ENCODE measurements at regions not wholly inside any gene's neighbourhood (a gene's known extent, or its start where the extent isn't known, plus 50 kb on each side); places are given as distances from the start of the nearest gene placed in this dataset.
"Not testable (repeated sequence)": the region's sequence is repeated elsewhere in the genome, so short reads cannot be mapped to it uniquely, and the experiment has no call there.

DNA sequence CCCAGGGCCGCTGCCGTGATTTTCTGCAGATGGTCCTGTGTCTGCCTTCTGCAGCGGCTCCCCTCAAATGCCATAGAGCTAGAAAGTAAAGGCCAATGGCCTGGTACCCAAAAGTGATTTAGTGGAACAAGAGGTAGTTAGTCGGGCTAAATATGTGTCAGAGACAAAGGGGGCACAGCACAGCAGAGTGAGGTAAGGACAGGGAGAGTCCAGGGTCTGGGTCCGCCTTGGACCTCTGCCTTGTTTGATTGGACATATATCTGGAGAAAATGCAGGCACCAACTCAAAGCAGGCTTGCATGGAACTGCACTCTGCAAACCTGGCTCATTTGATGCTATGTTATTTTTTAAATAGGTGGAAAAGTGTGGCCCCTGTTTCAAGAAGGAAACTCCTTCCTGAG, 249.6 kb upstream of the B3GAT1 start:
- DNase-seq = no peak

DNA sequence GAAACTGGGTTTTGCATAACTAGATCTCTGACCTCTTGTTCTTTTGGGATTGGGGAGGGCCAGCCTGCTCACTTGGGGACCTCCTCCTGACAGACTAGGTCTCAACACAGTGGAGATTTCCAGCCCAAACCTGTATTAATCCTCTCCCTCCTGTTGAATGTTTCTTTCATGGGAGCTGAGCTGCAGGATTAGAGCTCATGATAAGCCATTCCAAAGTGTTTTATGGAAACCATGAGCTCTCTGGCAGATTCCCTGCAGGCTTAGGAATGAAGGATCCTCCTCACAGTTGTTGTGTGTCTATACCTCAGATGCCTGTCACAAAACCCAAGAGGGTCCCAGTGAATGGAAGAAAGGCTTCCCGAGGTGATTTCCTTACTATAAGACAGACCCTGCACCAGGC, 248.4 kb upstream of the B3GAT1 start:
- DNase-seq = no peak

GRCh38 chr11:134659882-134660281, 247.8 kb upstream of the B3GAT1 start:
- DNase-seq = no peak

- DNase-seq = no peak
Observed at GRCh38 chr11:134658481-134659225, 246.6 kb upstream of the B3GAT1 start.

GRCh38 chr11:134657631-134658030, 245.6 kb upstream of the B3GAT1 start:
- no peak for DNase-seq

DNA sequence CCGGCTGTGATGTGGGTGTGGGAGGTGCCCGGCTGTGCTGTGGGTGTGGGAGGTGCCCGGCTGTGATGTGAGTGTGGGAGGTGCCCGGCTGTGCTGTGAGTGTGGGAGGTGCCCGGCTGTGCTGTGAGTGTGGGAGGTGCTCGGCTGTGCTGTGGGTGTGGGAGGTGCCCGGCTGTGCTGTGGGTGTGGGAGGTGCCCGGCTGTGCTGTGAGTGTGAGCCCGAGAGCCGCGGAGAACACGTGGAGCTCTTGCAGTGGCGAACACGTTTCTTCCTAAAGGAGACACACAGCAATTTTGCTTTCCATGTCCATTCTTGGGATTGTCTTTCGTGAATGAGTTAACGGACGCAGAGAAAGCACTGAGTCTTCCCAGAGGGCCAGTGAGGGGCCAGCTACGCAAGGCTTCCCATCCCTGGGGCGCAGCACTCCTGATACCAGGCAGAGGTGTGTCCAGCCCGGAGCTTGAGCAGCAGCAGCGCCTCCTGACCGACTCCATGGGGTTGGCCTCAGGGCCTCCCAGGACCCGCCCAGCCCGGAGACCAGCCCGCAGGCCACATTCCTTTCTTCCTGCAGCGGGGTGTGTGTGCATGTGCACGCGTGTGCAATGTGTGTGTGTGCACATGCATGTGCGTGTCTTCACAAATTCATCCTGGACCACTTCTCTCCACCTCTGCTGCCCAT, 245.0 kb upstream of the B3GAT1 start:
- no peak for DNase-seq

- DNase-seq = not testable (repeated sequence)
Observed at GRCh38 chr11:134656086-134656840, 244.2 kb upstream of the B3GAT1 start.

DNA sequence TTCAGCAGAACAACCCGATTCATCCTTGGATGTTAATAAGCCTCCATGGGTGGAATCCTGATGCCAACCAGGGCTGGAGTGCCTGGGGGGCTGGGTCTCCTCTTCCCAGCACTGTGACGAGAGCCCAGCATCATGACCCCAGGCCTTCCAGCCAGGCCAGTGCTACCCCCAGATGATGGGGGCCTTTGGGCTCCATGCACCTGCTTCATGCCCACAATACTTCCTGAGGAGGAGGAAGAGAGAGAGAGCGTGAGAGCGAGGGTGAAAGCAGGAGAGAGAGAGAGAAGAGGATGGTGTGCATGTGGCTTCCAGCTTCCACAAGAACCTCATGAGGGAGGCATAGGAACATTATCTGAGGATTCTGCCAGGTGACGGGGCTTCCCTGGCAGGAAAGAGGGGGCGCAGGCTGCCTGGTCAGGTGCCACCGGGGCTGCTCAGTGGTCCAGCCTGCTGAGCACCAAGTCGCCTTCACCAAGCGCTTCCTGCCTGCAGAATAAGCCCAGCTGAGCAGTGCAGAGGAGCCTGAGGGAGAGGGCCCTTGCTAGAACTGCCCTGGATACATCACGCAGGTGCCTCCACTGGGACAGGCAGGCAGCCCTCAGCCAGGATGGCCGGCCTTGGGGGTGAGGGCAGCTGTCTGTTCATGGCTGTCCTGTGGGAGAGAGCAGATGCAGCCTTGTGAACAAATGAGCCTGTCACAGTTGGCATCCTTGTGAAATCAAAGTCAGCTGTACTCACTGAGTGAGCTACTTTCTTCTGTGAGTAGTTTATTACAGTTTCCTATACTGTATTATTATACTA, 243.3 kb upstream of the B3GAT1 start:
- no peak for DNase-seq

- DNase-seq = no peak
Observed at GRCh38 chr11:134654161-134654915, 242.3 kb upstream of the B3GAT1 start.

- DNase-seq = no peak
Observed at GRCh38 chr11:134652586-134653255, 240.7 kb upstream of the B3GAT1 start.

DNA sequence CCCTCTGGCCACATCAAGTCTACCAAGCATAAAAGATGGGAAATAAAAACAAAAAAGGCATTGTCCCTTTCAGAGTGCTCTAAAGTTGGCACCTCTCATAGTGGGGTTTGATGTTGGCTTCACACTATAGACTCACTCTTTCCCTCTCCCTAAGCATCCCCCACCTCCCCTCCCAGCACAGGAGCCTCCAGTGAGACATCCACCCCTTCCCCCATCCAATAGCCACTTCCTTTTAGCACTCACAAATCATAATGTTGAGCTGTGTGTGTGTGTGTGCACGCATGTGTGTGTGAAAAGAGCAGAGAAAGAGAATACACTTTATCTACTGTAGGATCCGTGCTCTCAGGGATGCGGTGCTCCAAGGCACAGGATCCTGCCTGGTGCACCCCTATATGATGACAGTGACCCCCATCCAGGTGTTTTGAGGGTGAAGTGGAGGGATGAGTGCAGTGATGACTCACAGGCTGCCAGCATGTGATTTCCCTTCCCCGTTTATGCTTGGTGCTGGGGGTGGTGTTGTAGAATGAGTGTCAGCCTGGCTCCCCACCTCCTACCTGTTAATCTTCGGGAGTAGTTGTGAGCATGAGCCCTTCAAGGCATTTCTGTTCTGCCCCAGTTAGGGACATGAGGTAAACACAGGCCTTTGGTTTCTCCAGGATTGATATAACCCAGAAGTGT, 235.2 kb upstream of the B3GAT1 start:
- no peak for DNase-seq

DNA sequence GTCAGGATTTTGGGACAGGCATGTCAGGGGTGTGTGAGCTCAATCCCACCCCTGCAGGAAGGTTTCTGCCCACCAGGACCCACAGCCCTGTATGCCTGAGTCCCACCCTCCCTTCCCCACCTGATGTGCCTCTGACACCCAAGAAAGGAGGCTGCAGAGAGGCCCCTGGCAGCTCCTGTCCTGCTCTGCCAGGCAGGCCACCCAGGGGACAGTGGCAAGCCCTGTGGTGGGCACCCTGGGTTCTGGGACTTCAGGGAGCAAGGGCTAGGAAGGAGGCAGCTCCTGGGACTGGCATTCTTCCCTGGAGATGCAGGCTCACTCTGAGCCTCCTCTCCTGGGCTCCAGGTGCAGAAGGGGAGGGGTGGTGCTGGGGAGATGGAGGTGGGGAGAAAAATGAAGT, 234.5 kb upstream of the B3GAT1 start:
- DNase-seq = no peak

DNA sequence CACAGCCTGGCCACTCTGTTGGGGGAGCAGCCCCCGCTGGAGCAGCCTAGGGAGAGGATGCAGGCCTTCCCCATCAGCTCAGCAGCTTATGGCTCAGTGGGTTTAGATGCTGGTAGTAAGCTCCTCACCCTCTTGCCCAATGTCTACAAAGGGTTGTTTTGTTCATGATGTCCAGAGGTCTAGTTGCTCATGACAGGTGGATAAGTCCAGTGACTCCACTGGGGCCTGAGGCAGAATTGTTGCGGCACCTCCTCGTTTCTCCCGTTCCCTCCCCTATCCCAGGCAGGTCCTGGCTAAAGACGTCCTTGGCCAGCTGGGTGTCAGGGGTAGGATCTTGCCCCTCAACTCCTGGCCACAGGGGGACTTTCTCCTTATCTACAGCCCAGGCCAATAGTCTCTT, 233.5 kb upstream of the B3GAT1 start:
- no peak for DNase-seq

DNA sequence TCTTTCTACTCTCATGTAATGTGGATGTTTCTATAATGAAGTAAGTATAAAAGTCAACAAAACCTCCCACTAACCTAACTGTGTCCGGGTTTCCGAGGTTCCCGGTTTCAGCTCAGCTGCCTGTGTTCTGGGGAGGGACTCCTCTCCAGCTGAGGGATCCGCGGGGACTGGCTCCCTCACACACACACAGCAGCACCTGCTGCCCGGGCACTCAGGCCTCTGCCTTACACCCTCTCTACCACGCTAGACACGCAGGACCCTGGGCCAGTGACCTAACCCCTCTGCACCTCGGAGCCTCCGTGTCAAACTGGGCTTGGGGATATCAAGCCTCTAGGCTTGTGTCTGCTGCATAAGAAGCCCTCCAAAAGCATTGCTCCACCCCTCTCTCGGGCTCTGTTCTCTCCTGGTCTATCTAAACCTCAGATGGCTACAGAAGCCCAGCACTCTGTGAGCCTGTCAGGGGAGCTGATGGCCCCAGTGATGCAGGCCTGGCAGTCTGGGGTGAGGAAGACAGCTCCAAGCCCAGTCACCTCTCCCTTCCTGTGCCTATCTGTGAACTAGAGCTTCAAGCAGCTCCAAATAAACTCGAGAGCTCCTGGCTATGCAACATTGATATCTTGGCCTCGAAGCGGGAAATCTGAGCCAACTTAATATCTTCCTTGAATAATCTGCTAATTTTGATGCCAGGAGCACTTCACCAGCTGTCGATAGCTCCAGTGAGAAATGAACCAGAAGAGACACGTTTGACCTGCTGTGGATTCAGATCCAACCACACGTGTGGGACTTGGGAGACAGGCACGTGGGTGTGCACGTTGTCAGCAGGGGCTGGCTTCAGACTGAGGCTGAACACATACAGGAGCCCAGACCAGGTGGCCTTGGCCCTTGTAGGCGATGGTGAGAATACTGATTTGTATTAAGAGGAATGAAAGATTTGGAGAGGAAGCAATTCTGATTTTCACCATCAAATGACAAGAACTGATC, 232.7 kb upstream of the B3GAT1 start:
- DNase-seq = no peak

- DNase-seq = no peak
Observed at GRCh38 chr11:134643115-134644012, 231.3 kb upstream of the B3GAT1 start.

GRCh38 chr11:134642206-134642605, 230.2 kb upstream of the B3GAT1 start:
- DNase-seq = no peak

DNA sequence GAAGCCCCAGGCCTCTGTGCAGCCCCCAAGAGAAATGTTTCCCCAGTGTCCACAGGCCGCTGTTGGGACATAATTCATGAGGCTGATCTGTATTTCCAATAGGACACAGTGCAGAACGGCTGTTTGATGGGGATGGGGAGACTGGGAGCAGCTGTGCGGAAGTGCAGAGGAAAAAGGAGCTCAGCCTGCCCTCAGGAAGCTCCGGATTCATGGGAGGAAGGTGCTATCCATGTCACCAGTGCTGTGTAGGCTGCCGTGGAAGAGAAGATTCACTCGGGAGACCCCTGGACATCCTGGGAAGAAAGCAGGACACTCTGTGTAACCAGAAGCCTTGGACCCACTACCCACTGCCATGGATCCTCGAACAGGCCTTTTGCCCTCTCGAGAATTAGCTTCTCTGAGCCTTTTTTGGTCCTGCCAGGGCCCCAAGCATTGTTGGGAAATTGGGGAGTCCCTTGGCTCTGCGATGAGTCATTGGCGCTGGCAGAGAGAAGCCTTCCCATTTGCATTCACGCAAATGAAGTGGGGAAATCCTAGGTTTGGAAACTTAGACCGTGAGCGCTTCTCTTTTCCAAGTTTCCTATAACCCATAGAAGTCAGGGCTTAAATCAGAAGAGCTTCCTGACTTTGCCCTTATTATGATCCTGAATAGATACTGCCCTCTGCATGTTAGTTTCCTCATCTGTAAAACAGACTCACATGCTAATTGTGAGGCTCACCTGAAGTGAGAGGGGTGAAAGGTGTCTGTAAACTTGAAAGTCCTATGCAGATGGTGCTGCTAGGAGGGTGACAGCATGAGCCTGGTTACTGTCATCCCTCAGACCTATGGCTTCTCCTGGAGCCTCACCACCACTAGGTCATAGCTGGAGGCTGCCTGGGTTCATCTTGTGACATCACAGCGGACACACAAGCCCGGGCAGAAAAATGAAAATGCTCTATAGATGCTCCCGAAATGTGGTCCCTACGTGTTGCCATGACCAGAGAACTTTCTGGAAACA, 229.2 kb upstream of the B3GAT1 start:
- DNase-seq = no peak

All from CD4-positive, alpha-beta T cell treated with Interleukin-17A for 4 hours (primary cell).